Posterior vena cava (tissue), 2 donors: ENCODE measurements at regions not wholly inside any gene's neighbourhood (a gene's known extent, or its start where the extent isn't known, plus 50 kb on each side); places are given as distances from the start of the nearest gene placed in this dataset.

ENCODE experiments used
- DNase-seq: peaks from one replicate; pipeline ENCODE4 v3.0.0-alpha.2; 2020; ENCODE audit warnings: low spot score
- intact Hi-C, 2 donors: fragments of 100-400 bp; cut with DNase I; formaldehyde crosslinking; loops; one replicate each; pipeline versions ENCODE4 v1.14.1 to v1.14.2; 2022 to 2023
- donor health status: DM: yes; HTN: yes; CAD: no.
- donor health status: DM: yes; HTN: yes; CAD: no.

DNA sequence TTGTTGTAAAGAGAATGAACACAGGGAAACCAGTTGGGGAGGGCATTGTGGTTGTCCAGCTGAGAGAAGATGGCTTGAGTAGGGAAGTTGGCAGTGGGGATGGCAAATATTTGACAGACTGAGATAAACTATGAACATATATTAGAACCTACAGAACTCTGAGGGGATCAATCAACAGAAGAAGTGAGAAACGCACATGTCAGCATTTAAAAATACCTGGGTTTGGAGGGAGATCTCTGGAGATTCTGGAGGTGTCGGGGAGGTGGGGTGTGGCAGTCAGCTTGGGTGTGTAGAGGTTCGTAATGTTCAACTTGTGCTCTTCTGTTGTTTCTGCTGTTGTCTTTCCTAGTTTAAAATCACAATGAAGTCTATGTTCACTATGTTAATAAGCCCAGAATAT lies 517.8 kb downstream of the AACS start:
- DNase-seq: no peak
- intact Hi-C loops: no loop called here

GRCh38 chr12:125586441-125586840 lies 521.2 kb downstream of the AACS start:
- no peak for DNase-seq
- intact Hi-C loops: no loop called here

GRCh38 chr12:125593269-125593668 lies 528.0 kb downstream of the AACS start:
- no peak for DNase-seq
- intact Hi-C loops: no loop called here

- intact Hi-C loops: no loop called here
- DNase-seq: no peak
Measured at GRCh38 chr12:125604976-125605375, 539.7 kb downstream of the AACS start.

DNA sequence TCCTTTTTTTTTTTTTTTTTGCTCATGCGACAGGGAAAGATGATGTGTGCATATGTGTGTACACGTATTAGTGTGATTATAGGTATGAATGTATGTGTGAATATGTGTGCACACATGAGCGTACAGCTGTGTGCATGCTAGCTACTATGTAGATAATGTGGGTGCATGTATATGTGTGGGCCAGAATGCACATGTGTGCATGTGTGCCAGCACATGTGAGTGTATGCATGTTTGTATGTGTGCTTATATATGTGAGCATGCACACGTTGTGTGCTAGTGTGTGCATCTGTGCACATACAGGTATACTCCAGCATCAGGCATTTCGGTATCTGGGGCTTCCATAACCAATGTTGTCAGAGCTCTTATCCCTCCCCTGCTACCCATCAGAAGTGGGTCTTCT lies 541.1 kb downstream of the AACS start:
- intact Hi-C loops: no loop called here
- no peak for DNase-seq

DNA sequence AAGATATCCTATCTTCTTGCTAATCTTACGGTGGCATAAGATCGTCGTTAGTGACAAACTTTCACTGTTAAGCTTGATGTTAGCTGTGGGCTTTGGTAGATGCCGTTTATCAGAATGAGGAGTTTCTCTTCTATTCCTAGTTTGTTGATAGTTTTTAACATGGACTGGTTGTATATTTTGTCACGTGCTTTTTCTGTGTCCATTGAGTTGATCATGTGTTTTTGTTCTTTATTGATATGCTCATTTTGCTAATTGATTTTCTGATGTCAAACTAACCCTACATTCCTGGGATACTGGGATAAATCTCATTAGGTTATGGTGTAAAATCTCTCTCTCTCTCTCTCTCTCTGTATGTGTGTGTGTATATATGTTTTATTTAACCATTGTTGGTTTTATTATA lies 545.1 kb downstream of the AACS start:
- intact Hi-C loops: no loop called here
- no peak for DNase-seq

DNA sequence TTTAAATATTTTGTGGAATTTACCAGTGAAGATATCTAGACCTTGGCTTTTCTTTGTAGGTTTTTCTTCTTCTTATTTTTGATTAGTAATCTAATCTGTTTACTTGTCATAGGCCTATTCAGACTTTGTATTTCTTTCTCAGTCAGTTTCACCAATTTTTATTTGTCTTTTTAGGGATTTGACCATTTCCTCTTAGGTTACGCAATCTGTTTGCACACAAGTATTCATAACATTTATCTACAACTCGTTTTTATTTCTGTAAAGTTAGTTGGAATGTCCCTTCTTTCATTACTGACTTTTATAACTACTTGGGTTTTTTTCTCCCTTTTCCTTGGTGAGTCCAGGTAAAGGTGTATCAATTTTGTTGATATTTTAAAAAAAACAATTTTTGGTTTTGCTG lies 545.7 kb downstream of the AACS start:
- no peak for DNase-seq
- intact Hi-C loops: no loop called here

- no peak for DNase-seq
Measured at GRCh38 chr12:125614058-125614457, 548.8 kb downstream of the AACS start.

GRCh38 chr12:125619723-125620122 lies 554.5 kb downstream of the AACS start:
- DNase-seq: no peak
- intact Hi-C loops: no loop called here

More at GRCh38 chr12:125614058-125614457, 548.8 kb downstream of the AACS start:
- intact Hi-C loops: no loop called here

- intact Hi-C loops: no loop called here
- no peak for DNase-seq
Measured at GRCh38 chr12:125633686-125634085, 568.5 kb downstream of the AACS start.

- intact Hi-C loops: no loop called here
- DNase-seq: no peak
Measured at GRCh38 chr12:125634813-125635212, 569.6 kb downstream of the AACS start.

DNA sequence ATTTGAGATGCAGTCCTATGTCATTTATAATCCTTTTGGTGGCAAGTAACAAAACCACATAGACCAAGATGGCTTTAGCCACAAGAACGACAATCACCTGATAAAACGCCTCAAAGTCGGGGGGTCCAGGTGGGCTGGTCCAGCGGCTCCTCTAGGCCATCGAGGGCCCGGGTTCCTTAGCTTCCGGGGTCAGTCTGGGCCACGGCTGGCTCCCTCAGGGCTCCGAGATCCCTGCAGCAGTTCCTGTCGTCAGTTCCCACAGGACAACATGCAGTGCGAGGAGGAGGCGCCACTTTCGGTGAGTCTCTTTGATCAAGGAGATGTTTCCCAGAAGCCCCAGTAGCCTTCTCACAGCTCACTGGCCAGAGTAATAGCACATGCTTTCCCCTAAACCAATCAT lies 574.6 kb downstream of the AACS start:
- no peak for DNase-seq

GRCh38 chr12:125643055-125643454 lies 577.8 kb downstream of the AACS start:
- no peak for DNase-seq
- intact Hi-C loops: no loop called here

More for the DNA sequence above, 574.6 kb downstream of the AACS start:
- intact Hi-C loops: no loop called here

GRCh38 chr12:125645724-125646123 lies 580.5 kb downstream of the AACS start:
- intact Hi-C loops: no loop called here
- DNase-seq: no peak

DNA sequence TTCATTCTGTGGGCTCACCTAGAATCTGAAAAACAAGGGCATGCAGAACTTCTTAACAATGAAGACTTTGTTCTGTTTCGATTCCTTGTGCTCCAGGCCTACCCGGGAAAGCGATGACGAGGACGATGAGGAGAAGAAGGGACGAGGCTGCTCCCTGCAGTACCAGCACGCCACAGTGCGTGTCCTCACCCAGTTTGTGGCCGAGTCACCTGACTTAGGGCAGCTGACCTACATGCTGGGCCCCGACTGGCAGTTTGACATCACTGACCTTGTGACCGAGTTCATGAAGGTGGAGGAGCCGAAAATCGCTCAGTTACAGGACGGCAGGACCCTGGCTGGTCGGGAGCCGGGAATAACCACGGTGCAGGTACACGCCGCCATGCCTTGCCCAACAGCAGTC lies 585.4 kb downstream of the AACS start:
- intact Hi-C loops: no loop called here
- peak; percentile 66 for DNase-seq

DNA sequence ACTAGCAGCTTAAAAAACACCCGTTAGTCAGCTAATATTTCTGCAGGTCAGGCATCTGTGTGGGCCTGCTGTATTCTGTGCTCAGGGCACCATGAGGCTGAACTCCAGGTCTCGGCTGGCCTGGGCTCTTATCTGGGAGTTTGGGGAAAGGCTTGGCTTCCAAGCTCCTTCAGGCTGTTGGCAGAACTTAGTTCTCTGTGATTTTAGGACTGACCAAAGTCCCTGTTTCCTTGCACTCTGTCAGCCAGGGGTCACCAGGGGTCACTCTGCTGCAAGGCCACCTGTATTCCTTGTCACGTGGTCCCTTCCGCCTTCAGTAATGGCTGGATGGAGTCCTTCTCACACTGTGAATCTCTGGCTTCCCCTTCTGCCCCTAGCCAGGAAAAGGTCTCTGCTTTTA lies 586.4 kb downstream of the AACS start:
- intact Hi-C loops: no loop called here
- no peak for DNase-seq

GRCh38 chr12:125652681-125653080 lies 587.4 kb downstream of the AACS start:
- no peak for DNase-seq
- intact Hi-C loops: no loop called here

- intact Hi-C loops: no loop called here
- no peak for DNase-seq
Measured at GRCh38 chr12:125657681-125658080, 592.4 kb downstream of the AACS start.

DNA sequence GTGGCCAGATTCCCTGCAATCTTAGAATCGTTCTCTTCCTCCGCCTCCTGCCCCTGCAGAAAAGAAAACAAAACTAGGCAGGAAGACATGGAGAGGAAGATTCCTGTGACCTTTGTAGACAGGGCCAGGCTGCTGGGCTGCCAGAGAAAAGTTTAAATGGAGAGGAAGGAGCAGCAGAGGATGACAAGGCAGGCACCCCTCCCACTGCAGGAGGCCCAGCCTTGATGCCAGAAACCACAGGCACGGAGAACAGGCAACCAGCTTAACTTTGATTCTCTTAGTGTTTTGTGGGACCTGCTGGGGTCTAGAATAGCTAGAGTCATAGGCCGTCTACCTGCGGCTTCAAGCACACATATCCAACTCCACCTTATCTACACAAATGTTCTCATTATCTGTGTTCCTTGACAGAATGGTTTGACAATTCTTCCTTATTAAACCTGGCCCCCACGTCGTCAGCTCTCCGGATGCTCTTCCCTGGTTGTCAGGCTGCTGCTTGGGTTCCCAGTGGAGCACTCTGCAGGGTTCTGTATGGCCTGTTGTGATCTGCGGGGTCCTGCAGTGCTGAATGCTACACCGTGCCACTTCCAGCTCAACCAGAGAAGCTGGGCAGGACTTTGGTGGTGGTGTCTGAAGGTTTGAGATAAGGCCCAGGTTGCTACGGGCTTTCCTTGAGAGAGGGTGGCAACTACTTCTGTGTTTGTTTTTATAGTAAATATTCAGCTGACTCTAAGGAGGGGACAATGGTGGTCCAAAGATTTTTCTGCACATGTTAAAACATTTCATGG lies 609.5 kb downstream of the AACS start:
- intact Hi-C loops: no loop called here
- no peak for DNase-seq

- intact Hi-C loops: no loop called here
- no peak for DNase-seq
Measured at GRCh38 chr12:125676366-125676765, 611.1 kb downstream of the AACS start.

- intact Hi-C loops: no loop called here
- DNase-seq: no peak
Measured at GRCh38 chr12:125677829-125678228, 612.6 kb downstream of the AACS start.

DNA sequence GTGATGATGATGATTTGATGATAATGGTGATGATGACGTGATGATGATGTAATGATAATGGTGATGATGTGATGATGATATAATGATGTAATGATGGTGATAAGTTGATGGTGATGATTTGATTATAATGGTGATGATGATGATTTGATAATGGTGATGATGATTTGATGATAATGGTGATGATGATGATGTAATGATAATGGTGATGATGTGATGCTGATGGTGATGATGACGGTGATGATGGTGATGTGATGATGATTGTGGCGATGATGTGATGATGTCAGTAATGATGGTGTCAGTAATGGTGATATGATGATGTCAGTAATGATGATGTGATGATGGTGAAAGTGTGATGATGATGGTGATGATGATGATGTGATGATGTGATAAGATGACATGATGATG lies 613.4 kb downstream of the AACS start:
- no peak for DNase-seq
- intact Hi-C loops: no loop called here
